GM18498 (cell line): ENCODE measurements at regions not wholly inside any gene's neighbourhood (a gene's known extent, or its start where the extent isn't known, plus 50 kb on each side); places are given as distances from the start of the nearest gene placed in this dataset.
"Not testable (repeated sequence)": the region's sequence is repeated elsewhere in the genome, so short reads cannot be mapped to it uniquely, and the experiment has no call there.

Source experiments
- ATAC-seq: cut with Tn5 transposase; IDR thresholded peaks from one replicate; pipeline ENCODE4 v1.9.1; 2021; ENCODE audit warnings: mild to moderate bottlenecking, moderate library complexity; ENCODE audit not compliant: unreplicated experiment

GRCh38 chr4:64738240-64738639, 329.0 kb upstream of the TECRL start:
- no peak for ATAC-seq

- not testable (repeated sequence) for ATAC-seq
Measured at GRCh38 chr4:64737854-64738138, 328.5 kb upstream of the TECRL start.

- no peak for ATAC-seq
Measured at GRCh38 chr4:64737026-64737853, 328.0 kb upstream of the TECRL start.

- ATAC-seq = no peak
Measured at GRCh38 chr4:64729561-64729960, 320.3 kb upstream of the TECRL start.

- no peak for ATAC-seq
Measured at GRCh38 chr4:64727960-64728359, 318.7 kb upstream of the TECRL start.

- not testable (repeated sequence) for ATAC-seq
Measured at GRCh38 chr4:64727391-64727790, 318.1 kb upstream of the TECRL start.

GRCh38 chr4:64724689-64725088, 315.4 kb upstream of the TECRL start:
- ATAC-seq = no peak

- ATAC-seq = no peak
Measured at GRCh38 chr4:64721106-64721505, 311.9 kb upstream of the TECRL start.

GRCh38 chr4:64718091-64718490, 308.8 kb upstream of the TECRL start:
- no peak for ATAC-seq

- no peak for ATAC-seq
Measured at GRCh38 chr4:64715741-64716140, 306.5 kb upstream of the TECRL start.

- ATAC-seq = peak; percentile 77
Measured at GRCh38 chr4:64713256-64713840, 304.1 kb upstream of the TECRL start.

- ATAC-seq = no peak
Measured at GRCh38 chr4:64712590-64712989, 303.3 kb upstream of the TECRL start.

- ATAC-seq = no peak
Measured at GRCh38 chr4:64705989-64706388, 296.7 kb upstream of the TECRL start.

GRCh38 chr4:64698171-64698570, 288.9 kb upstream of the TECRL start:
- no peak for ATAC-seq

- ATAC-seq = no peak
Measured at GRCh38 chr4:64682946-64683345, 273.7 kb upstream of the TECRL start.

- no peak for ATAC-seq
Measured at GRCh38 chr4:64682481-64682880, 273.2 kb upstream of the TECRL start.

GRCh38 chr4:64673121-64673520, 263.9 kb upstream of the TECRL start:
- ATAC-seq = not testable (repeated sequence)

- ATAC-seq = no peak
Measured at GRCh38 chr4:64670647-64671046, 261.4 kb upstream of the TECRL start.

GRCh38 chr4:64643841-64644240, 234.6 kb upstream of the TECRL start:
- no peak for ATAC-seq

GRCh38 chr4:64642936-64643335, 233.7 kb upstream of the TECRL start:
- no peak for ATAC-seq

- not testable (repeated sequence) for ATAC-seq
Measured at GRCh38 chr4:64640402-64640801, 231.2 kb upstream of the TECRL start.

- no peak for ATAC-seq
Measured at GRCh38 chr4:64625438-64625837, 216.2 kb upstream of the TECRL start.

- ATAC-seq = no peak
Measured at GRCh38 chr4:64617800-64618199, 208.6 kb upstream of the TECRL start.
